ENCODE measurements at regions not wholly inside any gene's neighbourhood (a gene's known extent, or its start where the extent isn't known, plus 50 kb on each side); places are given as distances from the start of the nearest gene placed in this dataset.
"Not testable (repeated sequence)": the region's sequence is repeated elsewhere in the genome, so short reads cannot be mapped to it uniquely, and the experiment has no call there.

DNA sequence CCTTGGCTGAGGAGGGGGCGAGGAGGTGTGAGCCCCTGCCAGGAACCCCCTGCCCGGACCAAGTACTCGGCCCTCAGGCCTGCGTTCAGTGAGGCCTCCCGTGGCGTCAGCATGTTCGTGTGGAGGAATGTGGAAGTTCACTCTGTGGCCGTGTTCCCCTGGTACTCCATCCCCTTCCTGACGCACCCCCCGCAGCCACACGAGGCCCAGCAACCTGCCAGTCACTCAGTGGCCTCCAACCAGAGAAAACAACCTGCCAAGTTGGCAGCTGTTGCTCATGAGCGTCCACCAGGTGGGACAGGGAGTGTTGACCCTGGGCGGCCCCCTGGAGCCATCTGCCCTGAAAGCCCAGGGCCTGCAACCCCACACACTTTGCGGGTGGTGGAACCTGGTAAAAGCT lies 205.4 kb downstream of the CEP170 start:
- ATAC-seq; H2AFZ ChIP-seq (ENCODE audit: low read depth, low read length, poor library complexity, severe bottlenecking); H3K9me2 ChIP-seq (ENCODE audit: insufficient read depth); RAD21 ChIA-PET (ENCODE audit: low non-redundant PET in 1 of 2, low total read pairs in 2 of 2, uncharacterized antibody in 2 of 2, unreplicated experiment in 2 of 2); H3K27ac ChIP-seq (ENCODE audit: low read depth, low read length); CTCF ChIA-PET; DNase-seq (ENCODE audit: low read depth, low spot score); H3K4me1 ChIP-seq (ENCODE audit: control insufficient read depth in 1 of 2, insufficient read depth in 2 of 2, low read length in 2 of 2); H3K9ac ChIP-seq (ENCODE audit: low read length); H4K20me1 ChIP-seq (ENCODE audit: insufficient read depth); H3K9me3 ChIP-seq (ENCODE audit: control insufficient read depth in 1 of 2, insufficient read depth in 1 of 2, low read depth in 1 of 2, low read length in 2 of 2); BruUV-seq (replicated peaks); POLR2A ChIA-PET; H3K27me3 ChIP-seq (ENCODE audit: insufficient read depth, low read length); H3K4me3 ChIP-seq (replicated peaks in 1 of 2; ENCODE audit: low read depth in 1 of 2, low read length in 2 of 2); H3K36me3 ChIP-seq (ENCODE audit: control insufficient read depth in 1 of 2, insufficient read depth in 2 of 2, low read length in 2 of 2); H3K79me2 ChIP-seq (ENCODE audit: insufficient read depth, low read length); H3K4me2 ChIP-seq (ENCODE audit: low read length): not testable (repeated sequence)
- intact Hi-C loops (cut with micrococcal nuclease): loop anchor here (10.0 kb wide), 1 partner anchor 275 kb away; no protein-coding TSS in a partner anchor

DNA sequence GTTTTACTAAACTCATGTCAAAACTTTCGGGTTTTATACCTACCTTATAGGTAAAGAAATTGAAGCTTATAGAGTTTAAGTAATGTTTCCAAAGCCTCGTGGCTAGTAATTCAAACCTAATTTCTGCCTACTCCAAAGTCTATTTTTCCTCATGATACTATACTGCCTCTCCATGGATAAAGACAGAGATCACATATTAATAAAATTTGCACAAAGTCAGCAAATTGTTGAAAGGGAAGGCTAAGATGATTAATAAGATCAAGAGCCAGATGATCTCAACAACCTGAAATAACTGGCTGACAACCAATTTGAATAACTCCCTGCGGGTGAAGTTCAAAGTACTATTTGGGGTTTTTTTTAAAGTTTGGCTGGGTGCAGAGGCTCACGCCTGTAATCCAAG lies 233.7 kb downstream of the CEP170 start:
- RAD21 ChIA-PET (ENCODE audit: low non-redundant PET in 1 of 2, low total read pairs in 2 of 2, uncharacterized antibody in 2 of 2, unreplicated experiment in 2 of 2); H3K9ac ChIP-seq (ENCODE audit: low read length); H3K4me3 ChIP-seq (replicated peaks in 1 of 2; ENCODE audit: low read depth in 1 of 2, low read length in 2 of 2); H3K9me2 ChIP-seq (ENCODE audit: insufficient read depth); BruUV-seq (replicated peaks); POLR2A ChIA-PET; H2AFZ ChIP-seq (ENCODE audit: low read depth, low read length, poor library complexity, severe bottlenecking); H3K27ac ChIP-seq (ENCODE audit: low read depth, low read length); H3K4me2 ChIP-seq (ENCODE audit: low read length); H3K4me1 ChIP-seq (ENCODE audit: control insufficient read depth in 1 of 2, insufficient read depth in 2 of 2, low read length in 2 of 2); ATAC-seq; intact Hi-C loops (cut with micrococcal nuclease); H4K20me1 ChIP-seq (ENCODE audit: insufficient read depth); DNase-seq (ENCODE audit: low read depth, low spot score); H3K36me3 ChIP-seq (ENCODE audit: control insufficient read depth in 1 of 2, insufficient read depth in 2 of 2, low read length in 2 of 2); H3K27me3 ChIP-seq (ENCODE audit: insufficient read depth, low read length); H3K9me3 ChIP-seq (ENCODE audit: control insufficient read depth in 1 of 2, insufficient read depth in 1 of 2, low read depth in 1 of 2, low read length in 2 of 2); CTCF ChIA-PET; H3K79me2 ChIP-seq (ENCODE audit: insufficient read depth, low read length): not testable (repeated sequence)

DNA sequence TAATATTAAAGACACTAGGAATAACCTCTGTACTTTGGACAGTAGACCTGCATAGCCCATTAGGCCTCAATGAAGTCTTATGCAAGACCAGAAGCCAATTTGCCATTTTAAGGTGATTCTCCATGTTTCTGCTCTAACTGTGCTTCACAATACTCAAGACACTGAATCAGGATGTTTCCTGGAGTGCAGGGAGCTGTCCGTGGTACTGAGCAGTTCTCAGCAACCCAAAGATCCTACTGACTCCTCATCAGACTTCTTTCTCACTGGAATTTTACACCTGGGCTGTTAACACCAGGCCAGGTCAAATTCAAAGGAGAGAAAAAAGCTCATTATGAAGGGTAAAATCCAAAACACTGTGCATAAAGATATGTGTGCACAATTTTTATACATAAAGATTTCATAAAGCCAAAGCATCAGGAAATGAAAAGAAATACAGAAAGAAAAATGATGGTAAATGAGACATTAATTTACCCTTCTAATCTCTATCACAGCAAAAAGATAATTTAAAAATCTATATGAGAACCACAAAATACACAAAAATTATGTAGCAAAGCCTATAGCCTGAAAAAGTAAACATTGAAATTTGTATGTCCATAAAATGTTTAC lies 235.9 kb downstream of the CEP170 start:
- H3K27ac ChIP-seq (ENCODE audit: low read depth, low read length); H3K27me3 ChIP-seq (ENCODE audit: insufficient read depth, low read length); DNase-seq (ENCODE audit: low read depth, low spot score); CTCF ChIA-PET; H3K4me1 ChIP-seq (ENCODE audit: control insufficient read depth in 1 of 2, insufficient read depth in 2 of 2, low read length in 2 of 2); H3K9me2 ChIP-seq (ENCODE audit: insufficient read depth); H3K4me2 ChIP-seq (ENCODE audit: low read length); intact Hi-C loops (cut with micrococcal nuclease); RAD21 ChIA-PET (ENCODE audit: low non-redundant PET in 1 of 2, low total read pairs in 2 of 2, uncharacterized antibody in 2 of 2, unreplicated experiment in 2 of 2); H3K4me3 ChIP-seq (replicated peaks in 1 of 2; ENCODE audit: low read depth in 1 of 2, low read length in 2 of 2); H3K9ac ChIP-seq (ENCODE audit: low read length); H3K79me2 ChIP-seq (ENCODE audit: insufficient read depth, low read length); ATAC-seq; H2AFZ ChIP-seq (ENCODE audit: low read depth, low read length, poor library complexity, severe bottlenecking); BruUV-seq (replicated peaks); H4K20me1 ChIP-seq (ENCODE audit: insufficient read depth); POLR2A ChIA-PET; H3K9me3 ChIP-seq (ENCODE audit: control insufficient read depth in 1 of 2, insufficient read depth in 1 of 2, low read depth in 1 of 2, low read length in 2 of 2); H3K36me3 ChIP-seq (ENCODE audit: control insufficient read depth in 1 of 2, insufficient read depth in 2 of 2, low read length in 2 of 2): not testable (repeated sequence)
- TF ChIP-seq, protein P1, sequence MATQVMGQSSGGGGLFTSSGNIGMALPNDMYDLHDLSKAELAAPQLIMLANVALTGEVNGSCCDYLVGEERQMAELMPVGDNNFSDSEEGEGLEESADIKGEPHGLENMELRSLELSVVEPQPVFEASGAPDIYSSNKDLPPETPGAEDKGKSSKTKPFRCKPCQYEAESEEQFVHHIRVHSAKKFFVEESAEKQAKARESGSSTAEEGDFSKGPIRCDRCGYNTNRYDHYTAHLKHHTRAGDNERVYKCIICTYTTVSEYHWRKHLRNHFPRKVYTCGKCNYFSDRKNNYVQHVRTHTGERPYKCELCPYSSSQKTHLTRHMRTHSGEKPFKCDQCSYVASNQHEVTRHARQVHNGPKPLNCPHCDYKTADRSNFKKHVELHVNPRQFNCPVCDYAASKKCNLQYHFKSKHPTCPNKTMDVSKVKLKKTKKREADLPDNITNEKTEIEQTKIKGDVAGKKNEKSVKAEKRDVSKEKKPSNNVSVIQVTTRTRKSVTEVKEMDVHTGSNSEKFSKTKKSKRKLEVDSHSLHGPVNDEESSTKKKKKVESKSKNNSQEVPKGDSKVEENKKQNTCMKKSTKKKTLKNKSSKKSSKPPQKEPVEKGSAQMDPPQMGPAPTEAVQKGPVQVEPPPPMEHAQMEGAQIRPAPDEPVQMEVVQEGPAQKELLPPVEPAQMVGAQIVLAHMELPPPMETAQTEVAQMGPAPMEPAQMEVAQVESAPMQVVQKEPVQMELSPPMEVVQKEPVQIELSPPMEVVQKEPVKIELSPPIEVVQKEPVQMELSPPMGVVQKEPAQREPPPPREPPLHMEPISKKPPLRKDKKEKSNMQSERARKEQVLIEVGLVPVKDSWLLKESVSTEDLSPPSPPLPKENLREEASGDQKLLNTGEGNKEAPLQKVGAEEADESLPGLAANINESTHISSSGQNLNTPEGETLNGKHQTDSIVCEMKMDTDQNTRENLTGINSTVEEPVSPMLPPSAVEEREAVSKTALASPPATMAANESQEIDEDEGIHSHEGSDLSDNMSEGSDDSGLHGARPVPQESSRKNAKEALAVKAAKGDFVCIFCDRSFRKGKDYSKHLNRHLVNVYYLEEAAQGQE (IDR thresholded peaks at IDR 0.05; ENCODE audit: low read depth): peak; percentile 43

DNA sequence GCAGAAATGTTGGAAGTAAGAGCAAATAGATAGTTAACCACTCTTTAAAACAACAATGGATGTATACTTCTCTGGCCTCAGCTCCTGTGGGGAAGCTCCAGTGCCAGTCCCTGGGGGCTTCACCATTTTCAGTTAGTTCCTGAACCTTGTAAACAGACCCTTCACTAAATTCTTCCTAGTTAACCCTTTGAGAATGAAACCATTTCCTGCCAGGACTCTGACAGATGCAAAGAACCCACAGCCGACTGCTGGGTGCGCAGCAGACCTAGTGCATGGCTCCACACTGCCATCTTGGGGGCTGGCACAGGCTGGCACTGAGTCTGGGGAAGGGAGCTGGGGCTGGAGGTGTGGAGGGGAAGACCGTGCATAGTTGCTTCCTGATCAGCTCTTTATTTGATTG lies 244.4 kb downstream of the CEP170 start:
- POLR2A ChIA-PET; H3K9me2 ChIP-seq (ENCODE audit: insufficient read depth); DNase-seq (ENCODE audit: low read depth, low spot score); H3K9me3 ChIP-seq (ENCODE audit: control insufficient read depth in 1 of 2, insufficient read depth in 1 of 2, low read depth in 1 of 2, low read length in 2 of 2); RAD21 ChIA-PET (ENCODE audit: low non-redundant PET in 1 of 2, low total read pairs in 2 of 2, uncharacterized antibody in 2 of 2, unreplicated experiment in 2 of 2); H4K20me1 ChIP-seq (ENCODE audit: insufficient read depth); H3K4me1 ChIP-seq (ENCODE audit: control insufficient read depth in 1 of 2, insufficient read depth in 2 of 2, low read length in 2 of 2); ATAC-seq; BruUV-seq (replicated peaks); H3K9ac ChIP-seq (ENCODE audit: low read length); H3K79me2 ChIP-seq (ENCODE audit: insufficient read depth, low read length); H3K27ac ChIP-seq (ENCODE audit: low read depth, low read length); intact Hi-C loops (cut with micrococcal nuclease); H3K4me2 ChIP-seq (ENCODE audit: low read length); H3K4me3 ChIP-seq (replicated peaks in 1 of 2; ENCODE audit: low read depth in 1 of 2, low read length in 2 of 2); H3K27me3 ChIP-seq (ENCODE audit: insufficient read depth, low read length); CTCF ChIA-PET; H2AFZ ChIP-seq (ENCODE audit: low read depth, low read length, poor library complexity, severe bottlenecking); H3K36me3 ChIP-seq (ENCODE audit: control insufficient read depth in 1 of 2, insufficient read depth in 2 of 2, low read length in 2 of 2): not testable (repeated sequence)
